HG03280 (cell line): ENCODE measurements at regions not wholly inside any gene's neighbourhood (a gene's known extent, or its start where the extent isn't known, plus 50 kb on each side); places are given as distances from the start of the nearest gene placed in this dataset.
"Not testable (repeated sequence)": the region's sequence is repeated elsewhere in the genome, so short reads cannot be mapped to it uniquely, and the experiment has no call there.

Experiments used
- ATAC-seq: cut with Tn5 transposase; IDR thresholded peaks from one replicate; pipeline ENCODE4 v1.9.1; 2021; ENCODE audit warnings: mild to moderate bottlenecking, moderate library complexity; ENCODE audit not compliant: unreplicated experiment

DNA sequence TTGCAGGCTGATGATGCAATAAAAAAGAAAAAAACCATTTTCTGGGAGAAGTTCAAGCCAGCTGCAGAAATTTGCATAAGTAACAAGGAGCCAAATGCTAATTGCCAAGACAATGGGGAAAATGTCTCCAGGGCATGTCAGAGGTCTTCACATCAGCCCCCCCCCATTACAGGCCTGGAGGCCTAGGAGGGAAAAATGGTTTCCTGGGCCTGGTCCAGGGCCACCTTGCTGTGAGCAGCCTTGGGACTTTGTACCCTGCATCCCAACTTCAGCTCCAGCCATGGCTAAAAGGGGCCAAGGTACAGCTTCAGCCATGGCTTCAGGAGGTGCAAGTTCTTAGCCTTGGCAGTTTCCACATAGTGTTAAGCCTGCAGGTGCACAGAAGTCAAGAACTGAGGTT lies 160.0 kb upstream of the IRS4 start:
- ATAC-seq: not testable (repeated sequence)

DNA sequence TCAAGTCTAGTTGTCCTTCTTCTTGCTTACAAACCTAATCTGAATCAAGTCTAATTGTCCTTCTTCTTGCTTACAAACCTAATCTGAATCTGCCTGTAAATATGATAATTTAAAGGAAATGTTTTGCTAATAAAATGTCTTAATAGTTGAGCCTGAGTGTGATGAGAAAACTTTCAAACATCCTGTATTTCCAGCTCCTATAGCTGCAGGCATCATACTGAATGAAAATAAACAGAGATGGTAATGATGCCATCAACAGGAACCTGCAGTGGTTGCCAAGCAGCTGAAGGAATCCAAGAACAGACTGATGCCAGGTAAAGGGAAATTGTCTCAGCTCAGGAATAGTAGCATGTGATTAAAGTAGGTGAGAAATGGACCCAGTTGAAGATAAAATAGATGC lies 156.1 kb upstream of the IRS4 start:
- ATAC-seq: no peak

DNA sequence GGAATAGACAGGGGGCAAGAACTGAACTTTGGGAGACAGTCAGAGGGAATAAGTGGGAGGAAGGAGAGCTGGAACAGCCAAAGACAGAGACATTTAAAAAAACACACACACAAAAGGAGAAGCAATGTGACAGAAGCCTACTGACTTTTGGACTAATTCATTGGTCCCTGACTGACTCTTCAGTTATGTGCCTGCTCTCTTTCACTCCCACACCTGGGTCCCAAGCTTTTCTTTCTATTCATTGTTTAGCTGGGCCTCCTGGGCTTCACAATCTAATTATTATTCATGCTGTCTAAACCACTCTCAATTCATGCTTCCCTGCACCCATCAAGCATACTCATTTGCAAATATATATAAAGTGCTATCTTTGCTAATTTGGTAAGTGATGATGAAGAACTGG lies 139.2 kb upstream of the IRS4 start:
- no peak for ATAC-seq

DNA sequence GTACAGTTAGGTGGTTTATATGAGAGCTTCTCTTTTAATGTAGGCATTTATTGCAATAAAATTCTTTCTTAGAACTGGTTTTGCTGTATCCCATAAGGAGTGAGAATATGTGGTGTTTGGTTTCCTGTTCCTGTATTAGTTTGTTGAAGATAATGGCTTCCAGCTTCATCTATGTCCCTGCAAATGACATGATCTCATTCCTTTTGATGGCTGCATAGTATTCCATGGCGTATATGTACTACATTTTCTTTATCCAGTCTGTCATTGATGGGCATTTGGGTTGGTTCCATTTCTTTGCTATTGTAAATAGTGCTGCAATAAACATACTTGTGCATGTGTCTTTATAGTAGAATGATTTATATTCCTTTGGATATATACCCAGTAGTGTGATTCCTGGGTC lies 106.7 kb upstream of the IRS4 start:
- ATAC-seq: not testable (repeated sequence)

DNA sequence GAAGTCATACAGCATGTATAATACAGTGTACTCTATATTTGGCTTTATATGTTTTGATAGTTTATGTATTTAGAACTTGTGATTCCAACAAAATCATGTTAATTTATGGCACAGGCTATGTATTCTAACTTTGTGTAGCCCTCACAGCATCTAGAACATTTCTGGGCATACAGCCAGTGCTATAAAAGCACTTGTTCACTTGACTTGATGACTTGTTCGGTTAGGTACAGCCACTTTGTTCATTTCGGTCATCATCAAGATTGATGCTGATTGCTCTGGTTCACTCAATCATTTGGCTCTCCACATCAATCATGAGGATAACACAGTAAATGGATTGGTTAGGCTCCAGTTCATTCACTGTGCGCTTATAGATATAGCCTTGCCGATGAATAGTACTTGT lies 97.6 kb upstream of the IRS4 start:
- ATAC-seq: no peak

DNA sequence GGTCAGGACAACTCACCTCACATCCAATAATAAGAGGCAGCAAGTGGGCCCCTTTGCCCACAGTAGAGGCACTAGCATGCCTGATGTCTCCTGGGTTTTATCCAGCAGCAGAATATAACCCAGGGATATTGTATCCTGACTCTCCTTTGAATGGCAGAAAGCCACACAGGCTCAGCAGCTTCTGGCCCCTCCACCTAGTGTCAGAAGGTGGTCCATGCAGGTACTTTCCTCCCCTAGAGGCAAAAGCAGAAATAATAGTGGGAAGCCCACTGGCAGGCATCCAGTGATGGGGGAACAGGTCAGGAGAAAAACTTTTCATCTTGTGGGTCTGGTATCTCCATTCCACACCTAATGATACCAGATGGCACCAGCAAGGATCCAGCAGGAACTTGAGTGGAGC lies 75.5 kb upstream of the IRS4 start:
- ATAC-seq: no peak

DNA sequence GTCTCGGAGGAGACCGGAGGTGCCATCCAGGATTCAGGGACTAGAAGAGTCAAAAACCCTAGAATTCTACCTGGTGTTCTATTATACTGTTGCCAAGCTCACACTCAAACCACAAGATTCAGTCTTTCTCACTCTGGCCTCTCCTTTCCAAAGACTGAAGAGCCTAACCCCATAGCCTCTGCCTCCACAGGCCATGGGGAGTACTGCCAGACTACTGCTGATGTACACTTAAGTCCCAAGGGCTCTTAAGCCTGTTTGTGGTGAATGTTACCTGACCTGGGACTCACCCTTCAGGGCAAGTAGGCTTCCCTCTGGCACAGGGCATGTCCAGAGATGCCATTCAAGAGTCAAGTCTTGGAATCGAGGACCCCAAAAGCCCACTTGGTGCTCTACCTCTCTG lies 58.9 kb upstream of the IRS4 start:
- no peak for ATAC-seq
